SW480 (cell line): ENCODE measurements at regions not wholly inside any gene's neighbourhood (a gene's known extent, or its start where the extent isn't known, plus 50 kb on each side); places are given as distances from the start of the nearest gene placed in this dataset.
"Not testable (repeated sequence)": the region's sequence is repeated elsewhere in the genome, so short reads cannot be mapped to it uniquely, and the experiment has no call there.

Experiments used
- DNase-seq: peaks from one replicate; pipeline ENCODE4 v3.0.0-alpha.2; 2016; ENCODE audit warnings: low spot score

GRCh38 chr2:190150413-190150812 is 87.9 kb upstream of the MSTN start:
- no peak for DNase-seq

DNA sequence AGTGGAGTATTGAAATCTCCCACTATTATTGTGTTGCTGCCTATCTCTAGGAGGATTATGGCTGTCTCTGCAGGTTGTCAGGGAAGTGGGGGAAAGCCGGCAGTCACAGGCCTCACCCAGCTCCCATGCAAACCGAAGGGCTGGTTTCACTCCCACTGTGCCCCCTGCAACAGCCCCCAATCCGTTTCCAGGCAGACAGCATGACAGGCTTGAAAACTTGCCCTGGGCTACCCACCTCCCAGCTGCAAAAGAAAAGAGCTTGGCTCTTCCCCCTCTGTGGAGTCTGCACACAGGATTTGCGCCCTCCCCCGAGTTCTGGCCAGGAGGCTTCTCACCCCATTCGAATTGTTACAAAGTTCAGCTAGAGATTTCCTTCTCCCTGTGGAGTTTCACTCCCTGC is 87.4 kb upstream of the MSTN start:
- DNase-seq: no peak

DNA sequence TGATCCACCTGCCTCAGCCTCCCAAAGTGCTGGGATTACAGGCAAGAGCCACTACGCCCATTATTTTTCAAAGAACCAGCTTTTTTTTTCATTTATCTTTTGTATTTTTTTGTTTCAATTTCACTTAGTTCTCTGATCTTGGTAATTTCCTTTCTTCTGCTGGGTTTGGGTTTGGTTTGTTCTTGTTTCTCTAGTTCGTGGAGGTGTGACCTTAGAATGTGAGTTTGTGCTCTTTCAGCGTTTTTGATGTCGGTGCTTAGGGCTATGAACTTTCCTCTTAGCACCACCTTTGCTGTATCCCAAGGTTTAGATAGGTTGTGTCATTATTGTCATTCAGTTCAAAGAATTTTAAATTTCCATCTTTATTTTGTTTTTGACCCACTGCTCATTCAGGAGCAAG is 86.7 kb upstream of the MSTN start:
- no peak for DNase-seq

DNA sequence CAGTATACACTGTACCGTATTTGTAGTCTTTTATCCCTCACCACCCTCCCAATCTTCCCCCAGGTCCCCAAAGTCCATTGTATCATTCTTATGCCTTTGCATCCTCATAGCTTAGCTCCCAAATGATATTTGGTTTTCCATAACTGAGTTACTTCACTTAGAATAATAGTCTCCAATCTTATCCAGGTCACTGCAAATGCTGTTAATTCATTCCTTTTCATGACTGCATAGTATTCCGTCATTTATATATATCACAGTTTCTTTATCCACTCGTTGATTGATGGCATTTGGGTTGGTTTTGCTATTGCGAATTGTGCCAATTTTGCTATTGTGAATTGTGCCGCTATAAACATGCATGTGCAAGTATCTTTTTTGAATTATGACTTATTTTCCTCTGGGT is 83.6 kb upstream of the MSTN start:
- DNase-seq: not testable (repeated sequence)

- DNase-seq: not testable (repeated sequence)
Measured at GRCh38 chr2:190140474-190140873, 77.9 kb upstream of the MSTN start.

DNA sequence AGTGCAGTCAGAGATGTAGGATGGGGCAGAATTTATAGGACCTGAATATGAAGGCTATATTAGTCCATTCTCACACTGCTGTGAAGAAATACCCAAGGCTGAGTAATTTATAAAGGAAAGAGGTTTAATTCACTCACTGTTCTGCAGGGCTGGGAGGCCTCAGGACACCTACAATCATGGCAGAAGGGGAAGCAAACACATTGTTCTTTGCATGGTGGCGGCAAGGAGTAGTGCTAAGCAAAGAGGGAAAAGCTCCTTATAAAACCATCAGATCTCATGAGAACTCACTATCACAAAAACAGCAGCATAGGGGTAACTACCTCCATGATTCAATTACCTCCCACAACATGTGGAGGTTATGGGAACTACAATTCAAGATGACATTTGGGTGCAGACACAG is 76.8 kb upstream of the MSTN start:
- no peak for DNase-seq

- no peak for DNase-seq
Measured at GRCh38 chr2:190138032-190138431, 75.5 kb upstream of the MSTN start.

DNA sequence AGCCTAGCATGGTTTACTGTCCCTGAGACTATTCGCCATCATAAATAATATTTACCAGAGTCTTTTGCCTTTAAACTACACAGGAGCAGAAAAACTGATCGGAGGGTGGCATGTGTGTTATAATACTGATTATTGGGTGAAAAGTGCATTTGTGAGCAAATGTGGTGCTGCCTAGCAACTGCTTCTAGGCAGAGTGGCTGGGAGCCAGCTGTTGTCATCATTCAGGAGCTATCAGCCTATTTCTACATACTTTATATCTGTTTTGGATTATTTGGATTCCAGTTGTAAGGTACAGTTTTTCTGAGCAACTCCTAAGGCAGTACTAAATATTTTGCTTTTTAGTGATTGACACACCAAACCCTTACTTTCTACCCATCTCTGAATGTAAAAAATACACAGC is 75.0 kb upstream of the MSTN start:
- DNase-seq: no peak

DNA sequence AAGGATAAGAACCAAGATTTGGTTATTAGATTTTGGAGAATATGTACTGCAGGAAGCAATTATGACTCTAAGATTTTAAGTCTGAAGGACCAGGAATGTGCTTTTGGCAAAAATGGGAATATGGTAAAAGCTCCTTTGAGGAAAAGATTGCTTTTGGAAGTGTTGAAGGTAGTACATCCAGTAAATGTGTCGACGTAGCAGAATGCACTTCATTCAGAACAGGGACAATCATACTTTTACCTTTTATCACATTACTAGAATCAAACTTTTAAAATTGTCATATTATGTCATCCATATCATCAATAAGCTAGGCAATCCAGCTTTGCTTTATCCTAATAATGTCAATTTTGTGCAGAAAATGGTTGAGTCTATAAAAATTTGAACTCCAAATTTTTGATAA is 74.3 kb upstream of the MSTN start:
- no peak for DNase-seq

- peak; percentile 21 for DNase-seq
Measured at GRCh38 chr2:190136259-190136658, 73.7 kb upstream of the MSTN start.

GRCh38 chr2:190129421-190130199 is 67.1 kb upstream of the MSTN start:
- DNase-seq: no peak

DNA sequence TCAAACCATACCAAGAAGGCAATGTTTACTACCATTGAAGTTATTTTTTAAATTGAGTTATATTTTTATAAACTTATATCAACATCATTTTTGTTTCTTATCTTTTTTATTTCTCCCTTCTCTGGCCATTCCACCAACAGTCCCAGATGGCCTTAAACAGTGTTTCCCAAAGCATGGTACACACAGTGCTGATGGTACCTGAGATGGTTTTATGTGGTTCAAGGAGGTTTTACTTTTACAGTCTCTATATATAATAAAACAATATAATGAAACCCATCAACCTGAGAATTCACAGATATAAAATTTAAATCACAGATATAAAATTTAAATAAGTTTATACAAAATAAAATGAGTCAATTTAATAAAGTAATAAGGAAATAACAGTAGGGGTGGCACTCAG is 65.1 kb upstream of the MSTN start:
- no peak for DNase-seq

- no peak for DNase-seq
Measured at GRCh38 chr2:190126798-190127197, 64.3 kb upstream of the MSTN start.

DNA sequence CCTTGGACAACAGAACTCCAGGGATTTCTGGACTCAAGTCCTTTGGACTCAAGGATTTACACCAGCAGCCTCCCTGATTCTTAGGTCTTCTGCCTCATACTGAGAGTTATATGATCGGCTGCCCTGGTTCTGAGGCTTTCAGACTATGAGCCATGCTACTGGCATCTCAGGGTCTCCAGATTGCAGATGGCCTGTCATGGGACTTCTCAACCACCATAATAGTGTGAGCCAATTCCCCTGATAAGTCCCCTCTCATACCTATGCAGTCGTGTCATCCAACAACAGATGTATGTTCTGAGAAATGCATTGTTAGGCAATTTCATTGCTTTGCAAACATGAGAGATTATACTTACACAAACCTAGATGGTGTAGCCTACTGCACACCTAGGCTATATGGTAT is 61.4 kb upstream of the MSTN start:
- no peak for DNase-seq

DNA sequence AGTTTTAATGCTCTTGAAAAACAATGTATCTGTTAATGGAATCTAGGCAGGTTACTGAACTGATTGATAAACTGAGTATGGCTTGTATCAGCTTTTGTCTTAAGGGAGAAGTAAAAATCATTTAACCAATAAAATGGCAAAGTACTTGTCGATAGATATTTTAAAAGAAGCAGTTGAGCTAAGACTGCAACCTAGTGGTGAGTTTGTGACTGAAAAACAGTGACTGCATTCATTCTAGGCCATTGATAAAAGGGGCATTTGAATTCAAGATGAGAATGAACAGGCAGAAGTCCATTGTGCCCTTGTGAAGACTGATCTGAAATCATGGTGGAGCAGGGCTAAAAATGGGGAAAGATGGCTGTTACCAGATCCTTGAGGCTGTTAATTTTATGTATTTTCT is 59.4 kb upstream of the MSTN start:
- peak; percentile 36 for DNase-seq

GRCh38 chr2:190121305-190121704 is 58.8 kb upstream of the MSTN start:
- no peak for DNase-seq

DNA sequence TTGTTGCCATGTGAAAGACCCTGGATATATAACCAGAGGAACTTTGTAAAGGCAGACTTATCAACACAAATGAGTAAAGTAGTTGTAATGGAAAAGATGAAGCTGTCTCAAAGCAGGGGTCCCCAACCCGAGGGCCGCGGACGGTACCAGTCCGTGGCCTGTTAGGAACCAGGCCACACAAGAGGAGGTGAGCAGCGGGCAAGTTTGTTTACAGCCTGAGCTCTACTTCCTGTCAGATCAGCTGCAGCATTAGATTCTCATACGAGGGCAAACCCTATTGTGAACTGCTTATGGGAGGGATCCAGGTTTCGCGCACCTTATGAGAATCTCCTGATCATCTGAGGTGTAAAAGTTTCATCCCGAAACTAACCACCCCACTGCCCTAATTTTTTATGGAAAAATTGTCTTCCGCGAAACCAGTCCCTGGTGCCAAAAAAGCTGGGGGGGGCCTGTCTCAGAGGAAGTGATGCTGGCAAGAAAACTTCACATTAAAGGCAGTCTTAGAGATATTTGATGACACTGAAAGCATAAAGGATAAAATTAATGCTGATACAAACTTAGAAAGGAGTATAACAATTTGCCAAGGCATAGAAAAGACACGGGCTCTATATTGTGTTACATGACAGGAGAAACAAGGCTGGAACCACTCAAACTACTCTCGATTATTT is 57.5 kb upstream of the MSTN start:
- no peak for DNase-seq

DNA sequence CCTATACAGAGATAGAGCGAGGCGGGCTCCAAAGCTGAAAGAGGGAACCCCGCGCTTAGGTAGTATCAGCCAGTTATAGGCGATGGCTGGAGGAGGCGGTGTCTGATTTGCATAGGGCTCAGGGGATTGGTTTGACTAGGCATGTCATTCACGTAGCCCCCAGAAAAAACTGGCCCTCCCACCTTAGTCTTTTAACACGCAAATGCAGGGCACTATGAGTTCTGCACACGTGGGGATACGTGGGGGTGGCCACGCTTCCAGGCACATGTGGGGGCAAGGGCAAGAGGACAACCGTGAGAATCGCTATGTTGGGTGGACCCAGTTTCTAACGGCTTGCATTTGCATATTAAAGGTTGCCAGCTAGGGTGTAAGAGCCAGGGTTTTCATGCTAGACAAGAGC is 56.7 kb upstream of the MSTN start:
- no peak for DNase-seq

DNA sequence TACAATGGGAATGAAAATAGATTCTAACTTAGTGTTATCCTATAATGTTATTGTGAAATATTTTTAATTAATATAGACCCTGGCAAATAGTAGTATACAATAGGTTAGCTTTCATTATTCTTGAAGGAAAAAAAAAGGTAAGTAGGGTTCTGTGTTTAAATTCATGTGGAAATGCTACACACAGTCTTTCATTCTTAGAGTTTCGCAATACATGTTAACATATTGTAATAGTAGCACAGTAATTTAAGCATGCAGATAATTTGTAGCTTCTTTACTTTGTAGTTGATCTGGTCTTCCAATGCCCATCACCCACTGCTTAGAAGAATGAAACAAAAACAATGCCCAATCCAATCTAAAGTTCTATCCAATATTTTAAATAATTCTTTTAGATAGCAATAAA is 54.8 kb upstream of the MSTN start:
- DNase-seq: no peak

DNA sequence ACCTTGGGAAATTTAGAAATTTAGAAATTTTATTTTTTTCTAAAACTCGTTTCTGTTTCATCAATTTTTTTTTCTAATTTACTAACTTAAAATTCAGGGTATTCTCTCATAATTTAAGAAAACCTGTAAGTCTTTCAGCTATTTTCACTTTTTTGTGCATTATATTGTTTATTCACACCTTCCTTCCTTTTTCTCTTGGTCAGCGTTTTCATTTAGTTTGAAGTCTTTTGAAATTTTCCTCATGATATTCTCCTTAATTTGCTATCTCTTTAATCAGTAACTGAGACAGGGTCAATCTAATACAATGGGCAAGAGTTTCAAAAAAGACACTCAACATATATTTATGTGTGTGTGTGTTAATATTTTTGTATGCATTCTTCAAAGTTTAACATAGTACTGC is 50.5 kb upstream of the MSTN start:
- DNase-seq: no peak
